GM12878 (cell line): ENCODE measurements at regions not wholly inside any gene's neighbourhood (a gene's known extent, or its start where the extent isn't known, plus 50 kb on each side); places are given as distances from the start of the nearest gene placed in this dataset.
A peak's percentile ranks its signal among the peaks of the same experiment; 100 is the strongest.

Source experiments
- ATAC-seq: fragments of 200-7000 bp; cut with Tn5 transposase; 3 replicates; pipeline ENCODE4 v1.9.1; 2020; ENCODE audit warnings: mild to moderate bottlenecking, moderate library complexity
- BruUV-seq: library from RNA; stranded (reverse); fragments of 400-500 nt; replicated peaks from 2 replicates; lab custom pipeline; 2021; lab: Mats Ljungman, UMichigan
- CTCF ChIA-PET: fragments of 300-600 bp; sonication (Branson Sonifier 250); formaldehyde crosslinking; extraction: SDS; loops from one replicate; lab custom pipeline; 2021; ENCODE audit warnings: inconsistent platforms; lab: Yijun Ruan, JAX
- POLR2A ChIA-PET: fragments of 350-600 bp; formaldehyde crosslinking; extraction: SDS; loops from one replicate; lab custom pipeline; 2021; ENCODE audit warnings: inconsistent platforms; lab: Charles Lee
- RAD21 ChIA-PET: fragments of 300-600 bp; sonication (Branson Sonifier 250); formaldehyde crosslinking; loops from one replicate; lab custom pipeline; 2023; ENCODE audit warnings: antibody characterized with exemption; ENCODE audit not compliant: unreplicated experiment; lab: Charles Lee
- SMC1A ChIA-PET: fragments of 300-600 bp; sonication (Branson Sonifier 250); formaldehyde crosslinking; loops from one replicate; lab custom pipeline; 2023; ENCODE audit not compliant: unreplicated experiment, uncharacterized antibody; lab: Charles Lee
- DNase-seq: peaks from one replicate; pipeline ENCODE4 v3.0.0-alpha.2; 2011; ENCODE audit warnings: low read depth, low spot score
- FAIRE-seq: peaks from 3 replicates; lab custom pipeline; 2011; peaks lifted over from hg19 to GRCh38; lab: Jason Lieb, UNC
- H2AFZ ChIP-seq: 2 replicates; pipeline ENCODE4 v1.6.0; 2011; ENCODE audit warnings: low read depth, low read length, control low read depth; ENCODE audit not compliant: control insufficient read depth
- H3K27ac ChIP-seq: 2 replicates; pipeline ENCODE4 v1.5.1; 2011; ENCODE audit warnings: control low read depth; ENCODE audit not compliant: control insufficient read depth, insufficient read depth
- H3K27me3 ChIP-seq, 2 experiments: replicated peaks in 1 of 2; 2 replicates each; pipeline versions ENCODE4 v1.6.0 to v1.6.1; 2011; ENCODE audit warnings: low read length in 1 of 2; ENCODE audit not compliant: control insufficient read depth in 2 of 2, insufficient read depth in 2 of 2
- H3K36me3 ChIP-seq, 2 experiments: 2 replicates each; pipeline ENCODE4 v1.5.1; 2011; ENCODE audit warnings: low read length in 1 of 2; ENCODE audit not compliant: control insufficient read depth in 2 of 2, insufficient read depth in 2 of 2
- H3K4me1 ChIP-seq: 2 replicates; pipeline ENCODE4 v1.6.1; 2011; ENCODE audit warnings: mild to moderate bottlenecking, low read length, moderate library complexity, mixed read lengths; ENCODE audit not compliant: control insufficient read depth, insufficient read depth
- H3K4me2 ChIP-seq: 2 replicates; pipeline ENCODE4 v1.6.0; 2011; ENCODE audit warnings: control low read depth; ENCODE audit not compliant: control insufficient read depth, insufficient read depth
- H3K4me3 ChIP-seq: fragments of 200-600 bp; sonication (generic); 2 replicates; pipeline ENCODE4 v1.5.1; 2016
- H3K79me2 ChIP-seq: 2 replicates; pipeline ENCODE4 v1.6.0; 2011; ENCODE audit warnings: low read length; ENCODE audit not compliant: control insufficient read depth, insufficient read depth
- H3K9ac ChIP-seq: 2 replicates; pipeline ENCODE4 v1.8.0; 2011; ENCODE audit warnings: low read length, control low read depth, mixed read lengths; ENCODE audit not compliant: control insufficient read depth, insufficient read depth
- H3K9me3 ChIP-seq: replicated peaks from 3 replicates; pipeline ENCODE4 v1.5.1; 2011; ENCODE audit warnings: mild to moderate bottlenecking, low read length; ENCODE audit not compliant: control insufficient read depth, insufficient read depth
- H4K20me1 ChIP-seq: 2 replicates; pipeline ENCODE4 v1.6.0; 2011; ENCODE audit not compliant: control insufficient read depth, insufficient read depth
- ATF7 ChIP-seq: fragments of 450-650 bp; IDR thresholded peaks from 2 replicates; pipeline ENCODE4 v1.6.1; 2016; ENCODE audit warnings: low read depth, mild to moderate bottlenecking
- FOXM1 ChIP-seq: IDR thresholded peaks from 2 replicates; pipeline ENCODE4 v1.6.1; 2012; ENCODE audit warnings: low read depth, mild to moderate bottlenecking, inconsistent platforms, low read length, moderate library complexity
- KDM1A ChIP-seq: fragments of 200-600 bp; sonication (generic); IDR thresholded peaks from 2 replicates; pipeline ENCODE4 v1.6.1; 2016; ENCODE audit warnings: borderline replicate concordance
- MYC ChIP-seq: IDR thresholded peaks from 2 replicates; pipeline ENCODE4 v1.6.1; 2011; ENCODE audit warnings: mild to moderate bottlenecking, low read length, moderate library complexity, inconsistent platforms; ENCODE audit not compliant: insufficient read depth, insufficient replicate concordance, insufficient read length, severe bottlenecking
- SIN3A ChIP-seq: IDR thresholded peaks from 2 replicates; pipeline ENCODE4 v1.6.1; 2012; ENCODE audit warnings: low read depth, low read length, improper control_type of control experiment
- SPI1 ChIP-seq: IDR thresholded peaks from 2 replicates; pipeline ENCODE4 v1.6.1; 2011; ENCODE audit warnings: low read depth, mild to moderate bottlenecking, low read length, moderate library complexity, borderline replicate concordance; ENCODE audit not compliant: insufficient read depth
- SREBF1 ChIP-seq: IDR thresholded peaks from 2 replicates; pipeline ENCODE4 v1.6.1; 2012; ENCODE audit warnings: mild to moderate bottlenecking, low read length
- TCF7 ChIP-seq: IDR thresholded peaks from 2 replicates; pipeline ENCODE4 v1.6.1; 2014; ENCODE audit warnings: antibody characterized with exemption, borderline replicate concordance
- WRNIP1 ChIP-seq: IDR thresholded peaks from 2 replicates; pipeline ENCODE4 v1.6.1; 2011; ENCODE audit warnings: low read depth, low read length, improper control_type of control experiment, borderline replicate concordance
- WGBS: methylation state at CpG from one replicate; pipeline ENCODE4 v1.1.6; 2016; ENCODE audit warnings: low lambda C conversion rate; ENCODE audit not compliant: insufficient replicate concordance, insufficient coverage; ENCODE audit errors: missing lambda C conversion rate; 5-methylcytosine and 5-hydroxymethylcytosine counted together
- in situ Hi-C: fragments of 300-500 bp; cut with MboI; formaldehyde crosslinking; loops from 9 replicates; pipeline ENCODE4 v1.14.3; 2018; ENCODE audit warnings: mixed read lengths
- intact Hi-C: fragments of 100-400 bp; cut with micrococcal nuclease; formaldehyde crosslinking; loops from one replicate; pipeline ENCODE4 v1.14.2; 2022; ENCODE audit not compliant: unreplicated experiment
- TF ChIP-seq, protein P1 (sequence below): IDR thresholded peaks from 2 replicates; pipeline ENCODE4 v1.6.1; 2011; ENCODE audit warnings: mild to moderate bottlenecking, low read depth, low read length, moderate library complexity; ENCODE audit not compliant: insufficient replicate concordance
- TF ChIP-seq, protein P2 (sequence below): IDR thresholded peaks from 2 replicates; pipeline ENCODE4 v1.6.1; 2012; ENCODE audit warnings: low read depth, low read length, improper control_type of control experiment
- TF ChIP-seq, protein P3 (sequence below): fragments of 150-350 bp; IDR thresholded peaks from 2 replicates; pipeline ENCODE4 v1.6.1; 2016; ENCODE audit warnings: low read depth, low read length
- TF ChIP-seq, protein P4 (sequence below): fragments of 450-650 bp; IDR thresholded peaks from 2 replicates; pipeline ENCODE4 v1.6.1; 2017; ENCODE audit warnings: mild to moderate bottlenecking, low read depth, inconsistent platforms; ENCODE audit not compliant: poor library complexity, severe bottlenecking

DNA sequence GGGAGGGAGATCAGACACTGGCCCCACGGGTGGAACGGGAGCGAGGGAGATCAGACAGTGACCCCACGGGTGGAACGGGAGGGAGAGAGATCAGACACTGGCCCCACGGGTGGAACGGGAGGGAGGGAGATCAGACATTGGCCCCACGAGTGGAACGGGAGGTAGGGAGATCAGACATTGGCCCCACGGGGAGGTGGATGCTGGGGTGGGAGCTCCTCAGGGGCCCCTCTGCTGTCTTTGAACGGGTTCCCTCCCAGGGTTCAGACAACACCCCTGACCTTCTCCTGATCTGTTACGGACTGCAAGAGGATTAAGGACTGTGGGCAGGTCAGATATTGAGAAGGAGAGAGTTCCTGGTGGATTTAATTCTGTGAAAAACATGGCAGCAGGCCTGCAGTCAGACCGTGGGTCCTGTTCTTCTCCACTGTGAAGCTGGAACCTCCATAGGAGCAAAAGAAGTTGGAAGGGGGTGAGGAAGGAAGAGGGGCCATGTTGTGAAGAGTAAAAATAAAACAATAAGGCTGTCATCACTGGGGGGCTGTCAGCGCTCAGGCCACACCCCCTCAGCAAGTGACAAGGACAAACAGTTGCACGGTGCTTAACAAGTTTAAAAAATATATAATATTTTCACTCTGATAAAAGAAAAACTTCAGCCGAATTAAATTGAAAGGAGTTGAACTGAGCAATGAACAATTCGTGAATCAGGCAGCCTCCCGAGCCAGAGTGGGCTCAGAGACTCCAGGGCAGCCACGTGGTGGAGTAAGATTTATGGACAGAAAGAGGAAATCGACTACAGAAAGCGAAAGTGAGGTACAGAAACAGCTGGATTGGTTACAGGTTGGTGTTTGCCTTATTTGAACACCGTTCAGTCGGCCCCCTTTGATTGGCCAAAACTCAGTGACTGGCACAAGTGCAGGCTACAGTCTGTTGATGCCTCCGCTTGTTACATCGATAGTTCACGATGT is 348.7 kb upstream of the TNRC6C start:
- ChIA-PET POLR2A (no interaction called here), RAD21 (no interaction called here), CTCF (no interaction called here), SMC1A (interaction anchor here (1.1 to 1.4 kb wide), 2 partner anchors 68 to 404 kb away, joined by 3 read pairs; no protein-coding TSS in a partner anchor)
- peaks cover 2% of the 10 kb centered on the region; the same call in 2 of the 3 replicates for H3K9me3 ChIP-seq
- ATAC-seq (peak; percentile 90), FAIRE-seq (peak; percentile 54), DNase-seq (peak; percentile 43)
- no TSS peak for BruUV-seq
- no peak overlapping the region for H3K4me3 ChIP-seq
- no peak overlapping the region for H3K27ac ChIP-seq
- peak overlapping the region; percentile 81 for H2AFZ ChIP-seq
- H3K27me3 ChIP-seq = no peaks in the 10 kb centered on the region
- H3K4me2 ChIP-seq = peak overlapping the region; percentile 75
- 40% methylated on average over 26 of the region's 26 CpGs for WGBS
- intact Hi-C loops = no loop called here
- in situ Hi-C loops = no loop called here
- no peak overlapping the region for H3K9ac ChIP-seq
- no peaks in the 10 kb centered on the region for H3K36me3 ChIP-seq
- H3K4me1 ChIP-seq = peaks cover 7% of the 10 kb centered on the region
- no peaks in the 10 kb centered on the region for H3K79me2 ChIP-seq
- no peaks in the 10 kb centered on the region for H4K20me1 ChIP-seq
- TF ChIP-seq ATF7 (no peak), SPI1 (peak; percentile 70), MYC (no peak), SREBF1 (no peak), FOXM1 (no peak), KDM1A (no peak), WRNIP1 (no peak), TCF7 (no peak), SIN3A (no peak)
- TF ChIP-seq, protein P1, sequence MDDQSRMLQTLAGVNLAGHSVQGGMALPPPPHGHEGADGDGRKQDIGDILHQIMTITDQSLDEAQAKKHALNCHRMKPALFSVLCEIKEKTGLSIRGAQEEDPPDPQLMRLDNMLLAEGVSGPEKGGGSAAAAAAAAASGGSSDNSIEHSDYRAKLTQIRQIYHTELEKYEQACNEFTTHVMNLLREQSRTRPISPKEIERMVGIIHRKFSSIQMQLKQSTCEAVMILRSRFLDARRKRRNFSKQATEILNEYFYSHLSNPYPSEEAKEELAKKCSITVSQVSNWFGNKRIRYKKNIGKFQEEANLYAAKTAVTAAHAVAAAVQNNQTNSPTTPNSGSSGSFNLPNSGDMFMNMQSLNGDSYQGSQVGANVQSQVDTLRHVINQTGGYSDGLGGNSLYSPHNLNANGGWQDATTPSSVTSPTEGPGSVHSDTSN = peak; percentile 73
- TF ChIP-seq, protein P2, sequence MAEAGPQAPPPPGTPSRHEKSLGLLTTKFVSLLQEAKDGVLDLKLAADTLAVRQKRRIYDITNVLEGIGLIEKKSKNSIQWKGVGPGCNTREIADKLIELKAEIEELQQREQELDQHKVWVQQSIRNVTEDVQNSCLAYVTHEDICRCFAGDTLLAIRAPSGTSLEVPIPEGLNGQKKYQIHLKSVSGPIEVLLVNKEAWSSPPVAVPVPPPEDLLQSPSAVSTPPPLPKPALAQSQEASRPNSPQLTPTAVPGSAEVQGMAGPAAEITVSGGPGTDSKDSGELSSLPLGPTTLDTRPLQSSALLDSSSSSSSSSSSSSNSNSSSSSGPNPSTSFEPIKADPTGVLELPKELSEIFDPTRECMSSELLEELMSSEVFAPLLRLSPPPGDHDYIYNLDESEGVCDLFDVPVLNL = no peak
- TF ChIP-seq, protein P3, sequence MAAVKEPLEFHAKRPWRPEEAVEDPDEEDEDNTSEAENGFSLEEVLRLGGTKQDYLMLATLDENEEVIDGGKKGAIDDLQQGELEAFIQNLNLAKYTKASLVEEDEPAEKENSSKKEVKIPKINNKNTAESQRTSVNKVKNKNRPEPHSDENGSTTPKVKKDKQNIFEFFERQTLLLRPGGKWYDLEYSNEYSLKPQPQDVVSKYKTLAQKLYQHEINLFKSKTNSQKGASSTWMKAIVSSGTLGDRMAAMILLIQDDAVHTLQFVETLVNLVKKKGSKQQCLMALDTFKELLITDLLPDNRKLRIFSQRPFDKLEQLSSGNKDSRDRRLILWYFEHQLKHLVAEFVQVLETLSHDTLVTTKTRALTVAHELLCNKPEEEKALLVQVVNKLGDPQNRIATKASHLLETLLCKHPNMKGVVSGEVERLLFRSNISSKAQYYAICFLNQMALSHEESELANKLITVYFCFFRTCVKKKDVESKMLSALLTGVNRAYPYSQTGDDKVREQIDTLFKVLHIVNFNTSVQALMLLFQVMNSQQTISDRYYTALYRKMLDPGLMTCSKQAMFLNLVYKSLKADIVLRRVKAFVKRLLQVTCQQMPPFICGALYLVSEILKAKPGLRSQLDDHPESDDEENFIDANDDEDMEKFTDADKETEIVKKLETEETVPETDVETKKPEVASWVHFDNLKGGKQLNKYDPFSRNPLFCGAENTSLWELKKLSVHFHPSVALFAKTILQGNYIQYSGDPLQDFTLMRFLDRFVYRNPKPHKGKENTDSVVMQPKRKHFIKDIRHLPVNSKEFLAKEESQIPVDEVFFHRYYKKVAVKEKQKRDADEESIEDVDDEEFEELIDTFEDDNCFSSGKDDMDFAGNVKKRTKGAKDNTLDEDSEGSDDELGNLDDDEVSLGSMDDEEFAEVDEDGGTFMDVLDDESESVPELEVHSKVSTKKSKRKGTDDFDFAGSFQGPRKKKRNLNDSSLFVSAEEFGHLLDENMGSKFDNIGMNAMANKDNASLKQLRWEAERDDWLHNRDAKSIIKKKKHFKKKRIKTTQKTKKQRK = no peak
- TF ChIP-seq, protein P4, sequence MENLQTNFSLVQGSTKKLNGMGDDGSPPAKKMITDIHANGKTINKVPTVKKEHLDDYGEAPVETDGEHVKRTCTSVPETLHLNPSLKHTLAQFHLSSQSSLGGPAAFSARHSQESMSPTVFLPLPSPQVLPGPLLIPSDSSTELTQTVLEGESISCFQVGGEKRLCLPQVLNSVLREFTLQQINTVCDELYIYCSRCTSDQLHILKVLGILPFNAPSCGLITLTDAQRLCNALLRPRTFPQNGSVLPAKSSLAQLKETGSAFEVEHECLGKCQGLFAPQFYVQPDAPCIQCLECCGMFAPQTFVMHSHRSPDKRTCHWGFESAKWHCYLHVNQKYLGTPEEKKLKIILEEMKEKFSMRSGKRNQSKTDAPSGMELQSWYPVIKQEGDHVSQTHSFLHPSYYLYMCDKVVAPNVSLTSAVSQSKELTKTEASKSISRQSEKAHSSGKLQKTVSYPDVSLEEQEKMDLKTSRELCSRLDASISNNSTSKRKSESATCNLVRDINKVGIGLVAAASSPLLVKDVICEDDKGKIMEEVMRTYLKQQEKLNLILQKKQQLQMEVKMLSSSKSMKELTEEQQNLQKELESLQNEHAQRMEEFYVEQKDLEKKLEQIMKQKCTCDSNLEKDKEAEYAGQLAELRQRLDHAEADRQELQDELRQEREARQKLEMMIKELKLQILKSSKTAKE = no peak
